ENCODE measurements at regions not wholly inside any gene's neighbourhood (a gene's known extent, or its start where the extent isn't known, plus 50 kb on each side); places are given as distances from the start of the nearest gene placed in this dataset.
A peak's percentile ranks its signal among the peaks of the same experiment; 100 is the strongest.

GRCh38 chr18:50444539-50444938 is 69.7 kb downstream of the SKA1 start:
- DNase-seq = no peak

- DNase-seq = no peak
Measured at GRCh38 chr18:50446629-50447028, 71.8 kb downstream of the SKA1 start.

DNA sequence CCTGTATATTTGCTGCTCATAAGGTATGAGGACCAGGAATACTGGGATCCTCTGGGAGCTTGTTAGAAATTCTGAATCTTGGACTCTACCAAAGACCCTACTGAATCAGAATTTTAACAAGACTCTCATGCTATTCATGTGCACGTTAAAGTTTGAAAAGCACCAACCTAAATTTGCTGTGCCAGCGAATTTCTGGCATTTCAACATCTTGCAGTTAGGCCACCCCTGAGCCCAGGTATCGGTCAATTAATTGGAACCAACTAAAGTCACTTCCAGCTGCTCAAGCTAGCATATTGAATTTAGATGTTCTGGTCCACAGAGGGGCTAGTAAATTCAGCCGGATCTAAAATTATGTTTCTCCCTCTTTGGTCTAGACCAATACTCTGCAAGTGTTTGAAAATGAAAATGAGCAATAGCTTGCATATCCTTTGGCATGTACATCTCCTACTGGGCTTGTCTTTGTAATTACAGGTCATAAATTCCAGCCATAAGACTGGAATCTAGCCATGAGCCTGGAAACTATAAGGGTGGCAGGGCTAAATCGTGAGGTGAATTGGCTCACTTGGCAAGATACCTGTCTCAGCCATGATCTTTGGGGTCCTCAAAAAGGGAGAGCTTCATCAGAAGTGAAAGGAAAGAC is 72.4 kb downstream of the SKA1 start:
- DNase-seq = no peak

DNA sequence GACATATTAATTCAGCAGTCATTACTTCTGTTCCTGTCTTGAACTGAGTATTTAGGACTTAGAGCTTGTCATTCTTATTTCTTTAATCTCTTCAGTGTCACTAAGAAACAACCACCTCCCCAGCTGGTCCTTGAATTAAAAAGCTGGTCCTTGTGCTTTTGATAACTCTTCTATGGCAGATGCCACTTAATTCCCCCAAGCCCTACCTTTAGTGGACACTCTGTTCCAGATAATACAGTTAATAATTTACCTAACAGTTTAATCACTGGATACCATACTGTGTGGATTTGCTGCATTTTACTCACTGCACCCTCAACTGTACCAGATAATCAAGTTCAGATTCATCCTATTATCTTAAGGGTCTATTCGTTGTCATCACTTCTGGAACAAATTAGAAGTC is 73.1 kb downstream of the SKA1 start:
- peak; percentile 72 for DNase-seq

DNA sequence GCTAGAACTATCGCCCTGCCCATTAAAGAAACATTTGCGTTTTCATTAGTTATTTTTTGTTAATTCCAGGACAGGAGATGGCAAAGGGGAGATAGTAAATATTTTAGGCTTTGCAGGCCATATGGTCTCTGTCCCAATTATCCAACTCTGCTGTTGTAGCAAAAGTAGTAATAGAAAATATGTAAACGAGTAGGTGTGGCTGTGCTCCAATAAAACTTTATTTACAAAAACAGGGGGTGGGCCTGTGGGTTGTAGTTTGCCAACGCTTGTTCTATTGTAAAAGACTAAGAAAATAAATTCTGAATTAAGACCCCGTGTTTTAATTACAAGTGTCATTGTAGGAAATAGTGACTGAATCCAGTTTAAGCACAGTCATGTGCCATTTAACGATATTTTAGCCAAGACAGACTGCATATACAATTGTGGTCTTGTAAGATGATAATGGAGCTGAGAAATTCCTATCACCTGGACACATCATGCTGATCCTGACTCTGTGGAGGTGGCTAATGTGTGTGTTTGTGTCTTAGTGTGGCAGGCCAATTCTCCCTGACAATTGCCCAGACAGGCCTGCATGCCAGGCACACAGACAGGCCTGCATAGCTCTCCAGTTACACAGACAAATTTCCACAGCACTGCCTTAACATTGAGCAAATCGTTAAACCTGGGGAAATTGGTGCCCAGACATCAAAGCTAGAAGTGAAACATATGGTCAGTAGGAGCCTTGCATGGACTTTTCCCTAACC is 76.4 kb downstream of the SKA1 start:
- DNase-seq = no peak

GRCh38 chr18:50453014-50453680 is 78.3 kb downstream of the SKA1 start:
- DNase-seq = no peak

GRCh38 chr18:50453732-50454131 is 78.9 kb downstream of the SKA1 start:
- DNase-seq = no peak

DNA sequence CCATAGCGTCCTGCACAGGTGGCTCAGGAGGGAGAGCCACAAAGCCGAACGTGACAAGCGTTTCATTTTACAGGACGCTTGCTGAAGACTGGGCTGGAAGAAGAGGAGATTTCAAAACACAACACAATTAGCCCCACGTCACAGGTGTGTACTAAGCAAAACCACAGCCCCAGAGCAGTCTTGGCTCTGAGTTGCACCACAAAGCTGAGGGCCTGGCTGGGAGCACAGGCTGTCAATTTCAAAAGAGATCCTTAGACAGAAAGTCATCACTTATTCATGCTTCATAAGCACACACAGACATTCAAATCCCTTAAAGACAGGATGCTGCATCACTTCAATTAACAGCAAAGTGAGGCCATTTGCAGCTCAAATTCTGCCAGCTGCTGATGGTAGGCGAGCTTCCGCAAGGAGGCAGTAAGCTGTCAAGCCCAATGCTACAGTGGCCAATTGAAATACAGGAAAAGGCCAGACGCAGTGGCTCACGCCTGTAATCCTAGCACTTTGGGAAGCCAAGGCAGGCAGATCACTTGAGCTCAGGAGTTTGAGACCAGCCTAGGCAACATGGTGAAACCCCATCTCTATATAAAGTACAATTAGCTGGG is 79.6 kb downstream of the SKA1 start:
- DNase-seq = peak; percentile 17

DNA sequence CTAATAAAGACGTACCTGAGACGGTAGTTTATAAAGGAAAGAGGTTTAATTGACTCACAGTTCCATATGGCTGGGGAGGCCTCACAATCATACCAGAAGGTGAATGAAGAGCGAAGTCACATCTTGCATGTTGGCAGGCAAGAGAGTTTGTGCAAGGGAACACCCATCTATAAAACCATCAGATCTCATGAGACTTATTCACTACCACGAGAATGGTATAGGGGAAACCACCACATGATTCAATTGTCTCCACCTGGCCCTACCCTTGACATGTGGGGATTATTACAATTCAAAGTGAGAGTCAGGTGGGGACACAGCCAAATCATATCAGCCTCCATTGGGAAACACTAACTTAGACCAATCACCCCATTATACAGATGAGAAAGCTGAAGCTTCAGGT is 81.4 kb downstream of the SKA1 start:
- DNase-seq = no peak

DNA sequence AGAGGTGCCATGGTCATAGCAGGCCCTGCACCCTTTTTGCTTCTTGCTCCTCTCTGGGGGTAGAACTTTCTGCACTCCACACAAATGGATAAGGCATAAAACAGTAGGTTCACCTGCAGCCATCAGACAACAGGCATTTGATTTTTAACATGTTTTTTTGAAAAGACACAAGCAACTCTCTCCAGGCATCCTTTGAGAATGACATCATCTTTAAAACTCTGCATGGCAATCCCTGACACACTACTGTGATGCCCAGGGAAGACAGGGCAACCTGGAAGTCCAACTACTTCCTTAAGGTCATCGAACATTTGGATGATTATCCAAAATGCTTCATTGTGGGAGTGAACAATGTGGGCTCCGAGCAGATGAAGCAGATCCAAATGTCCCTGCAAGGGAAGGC is 82.8 kb downstream of the SKA1 start:
- no peak for DNase-seq

DNA sequence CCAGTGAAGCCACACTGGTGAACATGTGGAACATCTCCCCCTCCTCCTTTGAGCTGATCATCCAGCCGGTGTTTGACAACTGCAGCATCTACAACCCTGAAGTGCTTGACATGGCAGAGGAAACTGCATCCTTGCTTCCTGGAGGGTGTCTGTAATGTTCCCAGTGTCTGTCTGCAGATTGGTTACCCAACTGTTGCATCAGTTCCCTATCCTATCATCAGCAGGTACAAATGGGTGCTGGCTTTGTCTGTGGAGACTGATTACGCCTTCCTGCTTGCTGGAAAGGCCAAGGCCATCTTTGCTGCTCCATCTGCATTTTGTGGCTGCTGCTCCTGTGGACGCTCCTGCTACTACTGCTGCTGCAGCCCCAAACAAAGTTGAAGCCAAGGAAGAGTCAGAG is 83.5 kb downstream of the SKA1 start:
- no peak for DNase-seq

GRCh38 chr18:50458796-50459195 is 84.0 kb downstream of the SKA1 start:
- no peak for DNase-seq

DNA sequence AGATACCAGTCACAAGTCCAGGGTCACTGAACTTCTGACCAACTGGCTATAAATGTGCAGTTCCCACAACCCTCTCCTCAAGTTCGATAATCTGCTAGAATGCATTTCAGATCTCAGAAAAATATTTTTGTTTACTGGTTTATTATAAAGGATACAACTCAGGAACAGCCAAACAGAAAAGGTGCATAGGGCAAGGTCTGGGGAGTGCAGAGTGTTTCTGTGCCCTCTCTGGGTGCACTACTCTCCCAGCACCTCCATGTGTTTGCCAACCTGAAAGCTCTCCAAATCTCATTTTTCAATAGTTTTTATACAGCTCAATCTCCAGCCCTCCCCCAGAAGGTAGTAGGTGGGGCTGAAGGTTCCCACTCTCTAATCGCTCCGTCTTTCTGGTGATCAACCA is 85.2 kb downstream of the SKA1 start:
- no peak for DNase-seq

DNA sequence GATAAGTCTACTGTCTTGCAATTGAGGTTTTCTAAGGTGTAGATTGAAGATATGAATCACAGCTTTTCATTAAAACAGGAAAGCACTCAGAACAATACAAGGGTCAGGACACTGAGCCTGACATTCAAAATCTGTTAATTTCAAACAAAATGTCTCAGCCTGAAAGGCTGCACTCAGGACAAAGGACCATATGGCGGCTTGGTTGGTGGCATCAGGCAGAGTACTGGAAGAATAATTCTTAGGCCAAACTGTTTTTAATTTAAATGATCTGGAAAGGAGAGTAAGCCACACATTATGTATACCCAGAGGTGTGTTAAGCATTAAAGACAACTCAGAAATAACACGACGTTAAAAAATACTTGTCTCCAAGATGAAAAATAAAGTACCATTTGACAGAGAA is 85.9 kb downstream of the SKA1 start:
- no peak for DNase-seq

DNA sequence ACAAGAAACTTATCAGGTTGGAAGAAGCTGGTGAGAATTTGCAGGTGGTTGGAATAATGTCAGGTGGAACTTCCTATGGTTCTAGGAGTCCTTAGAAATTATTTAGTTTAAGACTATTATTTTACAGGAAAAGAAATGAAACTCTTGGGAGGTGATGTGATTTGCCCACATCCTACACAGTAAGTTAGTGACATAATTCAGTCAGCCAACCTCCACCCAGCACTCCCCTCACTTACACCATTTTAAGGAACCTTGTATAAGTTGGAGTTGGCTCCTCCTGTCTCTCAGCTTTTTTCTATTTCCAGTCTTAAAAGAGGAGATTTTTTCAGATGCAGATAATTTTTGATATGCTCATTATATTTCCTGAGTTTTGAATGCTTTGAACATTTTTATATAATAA is 86.4 kb downstream of the SKA1 start:
- no peak for DNase-seq

- DNase-seq = no peak
Measured at GRCh38 chr18:50465211-50466153, 90.6 kb downstream of the SKA1 start.

DNA sequence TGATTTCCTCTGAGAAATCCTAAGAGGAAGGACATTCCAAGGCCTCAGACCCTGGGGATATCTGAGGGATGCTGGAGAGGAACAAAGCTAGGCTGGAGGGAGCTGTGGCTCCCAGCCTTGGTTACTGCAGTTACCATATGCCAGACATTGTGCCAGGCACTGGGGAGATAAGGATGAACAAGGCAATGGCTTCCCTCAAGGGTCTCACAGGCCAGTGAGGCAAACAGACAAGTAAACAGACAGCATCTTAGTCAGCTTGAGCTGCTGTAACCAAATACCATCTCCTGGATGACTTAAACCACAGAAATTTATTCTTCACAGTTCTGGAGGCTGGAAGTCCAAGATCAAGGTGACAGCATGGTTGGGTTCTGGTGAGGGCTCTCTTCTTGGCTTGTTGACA is 91.8 kb downstream of the SKA1 start:
- no peak for DNase-seq

DNA sequence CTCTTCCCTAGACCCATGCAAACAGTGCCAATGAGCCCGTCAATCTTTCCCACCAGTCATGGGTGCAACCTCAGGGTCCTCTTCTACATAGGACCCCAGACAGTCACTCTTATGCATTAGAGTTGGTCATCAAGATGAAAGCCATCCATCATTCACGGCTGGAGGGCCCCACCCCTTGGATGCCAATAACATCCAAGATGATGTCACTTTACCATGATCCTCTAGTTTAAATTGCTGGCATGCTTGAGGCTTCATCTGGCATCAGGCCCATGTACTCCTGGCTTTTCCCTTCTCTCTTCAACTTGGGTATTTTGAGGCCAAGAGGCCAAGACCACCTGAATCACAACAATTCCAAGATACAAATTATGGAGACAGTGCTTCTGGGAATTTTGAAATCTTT is 91.1 kb upstream of the MAPK4 start:
- no peak for DNase-seq

DNA sequence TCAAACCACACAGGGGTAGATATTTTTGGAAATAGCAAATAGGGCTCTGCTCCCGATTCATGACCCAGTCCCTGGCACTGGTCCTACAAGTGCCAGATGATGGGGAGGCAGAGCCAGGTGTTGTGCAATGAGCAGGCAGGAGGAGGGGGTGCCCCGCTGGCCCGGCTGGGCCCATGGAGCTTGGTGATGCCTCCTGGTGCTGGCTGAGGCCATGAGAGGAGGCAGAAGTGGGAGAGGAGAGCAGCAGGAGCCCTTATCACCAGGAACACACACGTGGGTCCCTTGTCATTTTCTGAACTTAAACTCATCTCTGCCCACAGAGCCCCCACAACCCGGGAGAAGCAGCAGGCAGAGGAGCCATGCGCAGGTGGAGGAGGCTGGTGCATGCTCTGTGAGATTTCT is 90.5 kb upstream of the MAPK4 start:
- no peak for DNase-seq

DNA sequence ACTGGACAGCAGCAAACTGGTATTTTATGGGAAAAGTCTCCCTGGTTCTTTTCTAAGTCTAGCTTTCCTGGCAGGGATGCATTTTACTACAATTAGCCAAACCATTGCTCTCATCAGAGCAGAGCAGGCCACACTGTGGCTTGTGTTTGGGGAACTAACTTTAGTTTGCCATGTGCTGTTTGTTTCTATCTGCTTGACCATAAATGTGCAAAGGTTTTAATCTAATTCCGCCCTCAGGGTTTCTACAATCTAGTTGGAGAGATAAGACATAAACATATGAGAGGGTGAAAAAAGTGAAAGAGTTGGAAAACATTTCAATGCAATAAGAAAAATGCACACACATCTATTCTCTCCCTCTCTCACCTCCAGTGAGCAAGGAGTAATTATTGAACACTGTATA is 86.9 kb upstream of the MAPK4 start:
- DNase-seq = no peak

GRCh38 chr18:50473881-50474280 is 86.0 kb upstream of the MAPK4 start:
- DNase-seq = peak; percentile 31

DNA sequence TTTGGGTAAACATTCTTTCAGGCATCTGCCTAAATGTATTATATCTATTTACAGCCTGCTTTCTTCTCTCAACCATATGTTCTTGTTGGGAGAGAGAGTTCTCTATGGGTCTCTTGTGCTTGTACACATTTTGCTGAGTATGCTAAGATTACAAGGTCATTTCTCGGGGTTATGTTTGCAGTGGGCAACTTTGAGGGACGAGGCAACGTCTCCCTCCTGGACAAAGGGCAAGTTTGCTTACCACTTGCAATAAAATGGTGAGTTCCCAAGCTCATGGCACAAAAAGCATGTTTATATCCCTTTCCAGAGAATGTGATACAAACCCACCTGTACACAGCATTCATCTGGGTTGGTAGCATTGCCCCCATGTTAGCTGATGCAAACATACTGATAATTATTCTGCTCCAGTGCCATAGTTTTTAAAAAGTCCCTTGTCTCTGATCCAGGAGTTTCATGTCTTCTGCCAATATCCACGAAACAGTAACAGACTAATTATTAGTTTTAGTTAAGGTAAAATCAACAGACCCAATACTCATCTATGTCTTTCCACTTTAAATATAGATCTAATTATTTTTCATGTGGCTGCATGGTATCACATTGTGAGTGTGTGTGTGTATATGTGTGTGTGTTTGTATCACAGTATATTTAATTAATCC is 84.2 kb upstream of the MAPK4 start:
- no peak for DNase-seq
